ENCODE measurements at regions not wholly inside any gene's neighbourhood (a gene's known extent, or its start where the extent isn't known, plus 50 kb on each side); places are given as distances from the start of the nearest gene placed in this dataset.

GRCh38 chrX:43375136-43375535, 281.0 kb upstream of the MAOA start:
- H3K4me3 ChIP-seq (replicated peaks in 1 of 3; ENCODE audit: low read depth in 2 of 3, low read length in 3 of 3): no peak overlapping the region
- no peak overlapping the region for H3K4me2 ChIP-seq (replicated peaks; ENCODE audit: extremely low read depth, low read length, poor library complexity, severe bottlenecking)
- no peak overlapping the region for H3K27ac Mint-ChIP-seq
- peaks cover 0 to 2% of the 10 kb centered on the region in 2 donors for H3K27me3 ChIP-seq (ENCODE audit: control insufficient read depth in 2 of 2, insufficient read depth in 2 of 2, low read length in 2 of 2)
- no peaks in the 10 kb centered on the region for H3K79me2 ChIP-seq (ENCODE audit: insufficient read depth, low read length)
- H3K4me3 Mint-ChIP-seq: no peak overlapping the region
- H4K20me1 ChIP-seq (ENCODE audit: insufficient read depth, low read length): no peaks in the 10 kb centered on the region
- peaks cover 0 to 2% (median under 1%) of the 10 kb centered on the region in 3 donors for H3K27me3 Mint-ChIP-seq (ENCODE audit: low read depth in 3 of 3)
- no peaks in the 10 kb centered on the region for H3K36me3 Mint-ChIP-seq
- peaks cover 0 to 7% (median 1%) of the 10 kb centered on the region in 7 donors for H3K9me3 Mint-ChIP-seq
- H3K27ac ChIP-seq (ENCODE audit: low read depth in 1 of 2, low read length in 2 of 2): no peak overlapping the region
- H3K4me1 Mint-ChIP-seq: no peaks in the 10 kb centered on the region
- WGBS (ENCODE audit: insufficient coverage): 100% methylated on average over 1 of the region's 3 CpGs
- no peak for DNase-seq
- no peaks in the 10 kb centered on the region for H3K4me1 ChIP-seq (ENCODE audit: control insufficient read depth in 1 of 2, insufficient read depth in 2 of 2, low read length in 2 of 2)
- no peak overlapping the region for H3K9ac ChIP-seq (ENCODE audit: insufficient read depth, low read length, poor library complexity, severe bottlenecking)
- no peak for TF ChIP-seq CTCF (IDR thresholded peaks at IDR 0.05)
- no peaks in the 10 kb centered on the region for H3K9me3 ChIP-seq (replicated peaks in 1 of 2; ENCODE audit: control insufficient read depth in 1 of 2, insufficient read depth in 1 of 2, low read length in 2 of 2)
- no peaks in the 10 kb centered on the region for H3K36me3 ChIP-seq (replicated peaks in 1 of 2; ENCODE audit: control insufficient read depth in 1 of 2, insufficient read depth in 2 of 2, low read length in 2 of 2)
- intact Hi-C loops (cut with micrococcal nuclease): no loop called here
- H2AFZ ChIP-seq (ENCODE audit: insufficient read depth, low read depth, low read length, poor library complexity, severe bottlenecking): no peak overlapping the region

GRCh38 chrX:43380704-43381103, 275.4 kb upstream of the MAOA start:
- H3K9me3 Mint-ChIP-seq: peaks cover 0 to 7% (median 5%) of the 10 kb centered on the region in 7 donors
- H3K27ac Mint-ChIP-seq: no peak overlapping the region
- H3K27me3 ChIP-seq (ENCODE audit: control insufficient read depth in 2 of 2, insufficient read depth in 2 of 2, low read length in 2 of 2): peaks cover 0 to 2% of the 10 kb centered on the region in 2 donors
- peaks cover 0 to 3% (median 0%) of the 10 kb centered on the region in 3 donors for H3K27me3 Mint-ChIP-seq (ENCODE audit: low read depth in 3 of 3)
- intact Hi-C loops (cut with micrococcal nuclease): no loop called here
- no peaks in the 10 kb centered on the region for H3K79me2 ChIP-seq (ENCODE audit: insufficient read depth, low read length)
- no peaks in the 10 kb centered on the region for H3K4me1 Mint-ChIP-seq
- WGBS (ENCODE audit: insufficient coverage): 94% methylated on average over 4 of the region's 6 CpGs
- no peak overlapping the region for H3K4me3 Mint-ChIP-seq
- H3K27ac ChIP-seq (ENCODE audit: low read depth in 1 of 2, low read length in 2 of 2): no peak overlapping the region
- TF ChIP-seq CTCF (IDR thresholded peaks at IDR 0.05): no peak
- H3K9me3 ChIP-seq (replicated peaks in 1 of 2; ENCODE audit: control insufficient read depth in 1 of 2, insufficient read depth in 1 of 2, low read length in 2 of 2): no peaks in the 10 kb centered on the region
- H2AFZ ChIP-seq (ENCODE audit: insufficient read depth, low read depth, low read length, poor library complexity, severe bottlenecking): no peak overlapping the region
- no peak overlapping the region for H3K4me2 ChIP-seq (replicated peaks; ENCODE audit: extremely low read depth, low read length, poor library complexity, severe bottlenecking)
- H3K36me3 ChIP-seq (replicated peaks in 1 of 2; ENCODE audit: control insufficient read depth in 1 of 2, insufficient read depth in 2 of 2, low read length in 2 of 2): no peaks in the 10 kb centered on the region
- H4K20me1 ChIP-seq (ENCODE audit: insufficient read depth, low read length): no peaks in the 10 kb centered on the region
- no peak overlapping the region for H3K9ac ChIP-seq (ENCODE audit: insufficient read depth, low read length, poor library complexity, severe bottlenecking)
- H3K4me1 ChIP-seq (ENCODE audit: control insufficient read depth in 1 of 2, insufficient read depth in 2 of 2, low read length in 2 of 2): no peaks in the 10 kb centered on the region
- no peak for DNase-seq
- no peak overlapping the region for H3K4me3 ChIP-seq (replicated peaks in 1 of 3; ENCODE audit: low read depth in 2 of 3, low read length in 3 of 3)
- H3K36me3 Mint-ChIP-seq: no peaks in the 10 kb centered on the region
